ENCODE measurements at regions not wholly inside any gene's neighbourhood (a gene's known extent, or its start where the extent isn't known, plus 50 kb on each side); places are given as distances from the start of the nearest gene placed in this dataset.

DNA sequence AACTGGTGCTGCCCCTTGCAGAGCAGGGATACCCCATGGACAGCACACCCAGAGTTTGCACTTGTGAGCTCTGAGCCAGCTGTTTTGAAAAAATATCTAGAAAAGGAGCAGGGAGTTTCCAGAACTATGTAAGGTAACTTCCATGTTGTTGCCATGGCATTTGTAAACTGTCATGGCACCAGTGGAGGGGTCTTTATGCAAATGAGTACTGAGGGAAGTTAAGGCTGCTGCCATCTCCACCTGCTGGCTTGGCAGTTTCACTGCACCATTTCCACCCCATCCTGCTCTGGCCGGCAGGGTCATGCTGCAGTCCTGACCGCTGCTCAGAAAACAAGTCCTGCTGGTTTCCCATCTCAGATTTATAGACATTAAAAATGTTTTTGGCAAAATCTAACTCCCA is 52.3 kb upstream of the SNTG2 start:
- DNase-seq (ENCODE audit: low spot score): no peak

GRCh38 chr2:897091-897490 is 53.6 kb upstream of the SNTG2 start:
- DNase-seq (ENCODE audit: low spot score): no peak

- DNase-seq (ENCODE audit: low spot score): no peak
These were observed 57.3 kb upstream of the SNTG2 start for GRCh38 chr2:893311-893710.

GRCh38 chr2:892892-893291 is 57.8 kb upstream of the SNTG2 start:
- DNase-seq (ENCODE audit: low spot score): no peak

DNA sequence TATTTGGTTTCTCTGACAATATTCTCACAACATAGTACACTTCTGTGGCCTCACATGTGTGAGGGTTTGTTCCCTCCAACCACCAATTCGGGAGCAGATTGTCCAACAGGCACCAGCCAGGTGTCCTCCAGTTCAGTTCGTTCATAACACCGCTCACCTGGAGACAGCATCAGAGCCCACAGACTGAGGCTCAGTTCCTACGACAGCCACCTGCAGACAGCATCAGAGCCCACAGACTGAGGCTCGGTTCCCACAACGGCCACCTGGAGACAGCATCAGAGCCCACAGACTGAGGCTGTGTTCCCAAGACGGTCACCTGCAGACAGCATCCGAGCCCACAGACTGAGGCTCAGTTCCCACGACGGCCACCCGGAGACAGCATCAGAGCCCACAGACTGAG is 58.2 kb upstream of the SNTG2 start:
- no peak for DNase-seq (ENCODE audit: low spot score)

DNA sequence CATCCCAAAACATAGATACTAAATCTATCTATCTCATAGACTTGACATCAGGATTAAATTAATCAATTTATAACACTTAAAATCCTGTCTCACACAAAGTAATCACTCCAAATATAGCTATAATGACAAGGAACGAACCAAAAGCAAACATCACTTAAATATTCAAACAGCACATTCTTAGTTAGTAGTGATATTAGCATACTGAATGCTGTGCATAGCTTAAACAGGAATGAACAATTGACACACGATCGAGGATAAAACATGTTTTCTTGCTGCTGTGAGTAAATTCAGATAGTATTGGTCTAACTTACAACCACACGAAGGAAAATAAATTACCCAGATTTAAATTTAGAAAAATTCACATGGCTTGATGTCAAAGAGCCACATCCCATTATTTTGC is 58.9 kb upstream of the SNTG2 start:
- no peak for DNase-seq (ENCODE audit: low spot score)

DNA sequence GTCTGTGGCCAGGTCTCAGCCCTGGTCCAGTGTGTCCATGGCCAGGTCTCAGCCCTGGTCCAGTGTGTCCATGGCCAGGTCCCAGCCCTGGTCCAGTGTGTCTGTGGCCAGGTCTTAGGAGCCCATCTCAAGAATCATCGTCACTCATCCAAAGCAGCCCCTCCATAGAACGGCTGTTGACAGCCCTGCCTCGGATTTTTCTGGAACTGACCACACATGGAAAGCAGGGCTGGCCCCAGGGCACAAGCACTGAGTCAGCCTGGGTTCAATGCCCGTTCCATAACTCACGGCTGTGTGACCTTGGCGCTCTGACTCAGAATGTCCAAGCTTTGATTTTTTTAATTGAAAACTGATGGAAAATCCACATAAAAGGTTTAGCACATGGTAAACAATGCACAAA is 59.9 kb upstream of the SNTG2 start:
- no peak for DNase-seq (ENCODE audit: low spot score)

DNA sequence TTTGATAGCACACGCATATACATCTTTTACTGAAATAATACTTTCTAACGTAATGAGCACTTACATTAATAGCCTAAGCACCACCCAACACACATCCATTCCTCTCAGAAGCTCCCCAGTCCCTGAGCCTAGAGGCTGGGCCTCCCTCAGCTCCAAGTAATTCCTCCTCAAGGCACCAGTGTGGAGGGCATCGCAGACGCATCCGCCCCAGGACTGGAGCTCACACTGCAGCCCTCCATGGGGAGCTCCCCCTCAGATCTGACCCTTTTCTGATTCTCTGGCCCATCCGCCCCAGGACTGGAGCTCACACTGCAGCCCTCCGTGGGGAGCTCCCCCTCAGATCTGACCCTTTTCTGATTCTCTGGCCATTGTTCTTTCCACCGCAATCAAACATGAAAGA is 60.4 kb upstream of the SNTG2 start:
- DNase-seq (ENCODE audit: low spot score): no peak

- no peak for DNase-seq (ENCODE audit: low spot score)
These were observed 61.6 kb upstream of the SNTG2 start for GRCh38 chr2:888906-889566.

DNA sequence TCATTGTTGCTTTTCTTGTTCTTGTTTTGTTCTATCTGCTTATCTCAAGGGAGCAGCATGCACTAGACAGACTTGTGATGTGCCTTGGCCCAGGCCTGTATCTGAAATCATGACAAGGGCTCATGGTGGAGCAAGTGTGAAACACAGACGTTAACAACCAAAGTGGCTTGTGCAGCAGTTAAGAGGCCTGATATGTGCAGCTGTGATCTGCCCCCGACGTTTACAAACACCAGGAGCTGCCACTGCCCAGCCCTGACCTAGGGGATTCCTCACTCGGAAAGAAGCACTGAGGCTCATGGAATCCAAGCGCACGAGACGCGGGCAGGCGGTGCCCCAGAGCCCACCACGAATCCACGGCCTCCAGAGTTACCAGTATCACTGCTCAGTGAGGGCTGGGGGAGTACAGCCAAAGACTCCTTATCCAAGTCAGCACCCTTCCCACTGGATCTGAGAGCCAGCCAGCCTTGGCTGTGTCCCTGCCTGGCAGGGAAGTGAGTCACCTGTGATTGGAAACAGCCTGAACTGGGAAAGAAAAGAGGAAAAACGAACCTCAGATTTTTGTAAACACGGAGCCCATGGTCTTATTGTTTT is 62.3 kb upstream of the SNTG2 start:
- no peak for DNase-seq (ENCODE audit: low spot score)

GRCh38 chr2:887639-888038 is 63.0 kb upstream of the SNTG2 start:
- no peak for DNase-seq (ENCODE audit: low spot score)

DNA sequence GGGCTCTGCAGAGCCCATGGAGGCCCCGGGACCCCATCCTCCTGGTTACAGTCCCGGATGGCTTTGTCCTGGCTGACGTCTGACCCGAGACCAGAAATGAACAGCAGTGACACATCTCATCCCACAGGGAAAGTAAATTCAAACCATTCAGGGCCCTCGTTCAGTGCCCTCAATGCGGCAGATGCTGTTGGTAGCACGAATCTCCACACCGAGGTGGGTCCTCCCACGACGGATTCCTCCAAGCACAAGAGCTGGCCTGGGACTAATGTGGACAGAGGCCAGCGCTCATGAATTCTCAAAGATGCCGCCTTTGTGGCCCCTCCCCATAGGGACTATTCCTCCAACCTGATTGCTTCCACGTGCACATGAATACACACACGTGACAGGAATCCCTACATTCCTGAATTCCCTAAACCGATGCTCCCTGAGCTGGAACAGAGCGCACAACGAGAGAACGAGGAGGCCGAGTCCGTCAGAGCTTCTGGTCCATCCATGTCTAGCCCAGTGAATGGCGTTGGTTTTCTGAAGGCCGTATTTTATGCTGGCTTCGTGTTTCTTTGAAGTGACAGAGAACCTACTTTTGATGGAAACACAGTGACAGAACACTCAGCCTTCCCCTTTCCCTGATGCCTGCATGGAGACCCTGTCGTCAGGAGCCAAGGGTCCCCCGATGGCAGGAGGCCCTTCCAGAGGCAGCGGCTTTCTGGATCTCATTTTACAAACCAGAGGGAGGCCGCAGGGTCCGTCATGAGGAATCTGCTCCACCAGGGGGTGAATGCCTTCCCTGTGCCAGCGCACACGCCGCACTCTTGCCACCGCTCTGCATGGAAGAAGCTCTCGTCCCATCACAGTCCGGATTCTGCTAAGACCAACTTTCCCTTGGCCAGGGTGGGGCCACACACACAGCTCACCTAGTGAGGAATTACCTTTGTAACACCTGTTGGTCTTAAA is 64.3 kb upstream of the SNTG2 start:
- no peak for DNase-seq (ENCODE audit: low spot score)

DNA sequence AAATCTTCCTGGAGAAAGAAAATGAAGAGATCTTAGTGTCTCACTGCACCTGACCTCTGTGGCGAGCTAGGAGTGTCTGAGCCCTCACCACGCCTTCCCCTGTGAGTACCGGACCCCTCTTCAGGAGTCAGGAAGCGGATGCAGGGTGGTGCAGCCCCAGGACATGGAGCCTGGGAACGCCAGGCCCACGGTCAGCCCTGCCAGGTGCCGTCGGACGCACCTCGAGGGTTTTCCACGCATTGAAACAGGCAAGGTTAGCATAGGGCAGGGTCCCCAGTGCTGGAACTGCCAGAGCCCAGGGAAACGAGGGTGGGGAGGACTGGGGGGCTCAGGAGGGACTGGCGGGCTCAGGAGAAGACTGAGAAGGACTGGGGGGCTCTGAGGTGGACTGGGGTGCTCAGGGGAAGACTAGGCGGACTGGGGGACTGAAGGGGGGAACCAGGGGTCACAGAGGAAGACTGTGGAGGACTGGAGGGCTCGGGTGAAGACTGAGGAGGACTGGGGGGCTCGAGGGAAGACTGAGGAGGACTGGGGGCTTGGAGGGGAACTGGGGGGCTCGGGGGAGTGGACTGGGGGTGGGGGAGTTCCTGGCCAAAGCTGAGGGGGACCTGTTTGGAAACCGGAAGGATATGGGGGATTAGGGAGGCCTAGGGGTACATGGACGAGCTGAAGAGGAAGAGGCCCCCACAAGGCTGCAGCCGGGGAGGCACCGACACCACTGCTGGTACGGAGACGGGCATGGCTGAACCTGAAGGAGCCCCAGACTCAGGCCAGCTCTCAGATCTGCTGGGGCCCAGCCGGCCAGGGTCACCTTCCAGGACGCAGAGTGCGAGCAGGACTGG is 65.2 kb upstream of the SNTG2 start:
- DNase-seq (ENCODE audit: low spot score): no peak

DNA sequence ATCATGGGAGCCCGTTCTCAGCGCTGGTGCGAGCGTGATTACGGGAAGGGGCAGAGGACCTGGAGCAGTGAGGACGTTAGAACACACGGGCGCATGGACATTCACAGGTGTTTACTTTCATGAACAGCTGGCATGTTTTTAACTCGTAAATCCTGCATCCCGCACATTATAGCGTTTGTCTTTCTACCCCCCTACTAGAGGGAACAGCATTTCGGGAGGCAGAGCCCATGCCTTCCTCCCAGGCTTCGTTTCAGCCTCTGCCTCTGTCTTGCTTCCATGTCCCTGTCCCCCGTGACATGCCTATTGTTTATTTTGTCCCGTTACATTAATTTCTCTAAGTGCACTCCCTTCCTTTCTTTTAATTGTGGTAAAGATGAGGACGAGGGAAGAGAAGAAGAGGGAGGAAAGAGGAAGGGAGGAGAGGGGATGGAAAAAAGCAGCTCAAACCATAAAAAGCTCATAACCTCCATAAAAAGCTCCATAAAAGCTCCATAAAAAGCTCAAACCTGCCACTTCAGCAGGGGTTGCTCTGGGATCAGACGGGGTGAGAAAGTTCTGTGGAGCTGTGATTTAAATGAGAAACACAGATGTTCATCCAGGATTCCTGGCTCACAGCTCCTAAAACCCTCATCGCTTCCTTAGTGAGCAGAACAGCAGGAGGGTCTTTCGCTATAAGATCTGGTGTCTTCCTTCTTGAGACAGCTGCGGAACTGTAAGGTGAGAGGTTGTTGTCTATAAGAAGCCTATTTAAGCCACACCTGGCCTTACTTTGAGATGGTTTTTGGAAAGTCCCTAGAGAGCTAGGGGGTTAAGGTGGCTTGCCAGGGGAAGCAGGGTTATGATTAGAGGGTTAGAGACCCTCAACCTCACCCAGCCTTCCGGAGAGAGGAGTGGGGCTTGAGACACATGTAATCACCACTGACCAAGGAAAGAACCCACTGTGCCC is 66.6 kb upstream of the SNTG2 start:
- DNase-seq (ENCODE audit: low spot score): no peak

DNA sequence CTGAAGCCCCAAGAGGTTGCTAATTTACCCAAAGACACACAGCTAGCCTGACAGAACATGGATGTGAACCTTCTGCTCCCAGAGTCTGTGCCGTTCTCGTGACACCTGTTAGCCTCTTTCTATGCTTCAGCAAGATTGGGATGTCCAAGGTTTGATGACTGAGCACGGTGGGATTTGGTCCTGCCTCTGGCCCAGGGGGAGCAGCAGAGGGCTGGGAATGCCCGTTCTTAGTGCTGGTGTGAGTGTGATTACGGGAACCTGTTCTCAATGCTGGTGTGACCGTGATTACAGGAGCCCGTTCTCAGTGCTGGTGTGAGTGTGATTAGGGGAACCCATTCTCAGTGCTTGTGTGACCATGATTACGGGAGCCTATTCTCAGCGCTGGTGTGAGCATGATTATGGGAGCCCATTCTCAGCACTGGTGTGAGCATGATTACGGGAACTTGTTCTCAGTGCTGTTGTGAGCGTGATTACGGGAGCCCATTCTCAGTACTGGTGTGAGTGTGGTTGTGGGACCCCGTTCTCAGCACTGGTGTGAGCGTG is 67.3 kb upstream of the SNTG2 start:
- DNase-seq (ENCODE audit: low spot score): no peak

- no peak for DNase-seq (ENCODE audit: low spot score)
These were observed 69.3 kb upstream of the SNTG2 start for GRCh38 chr2:881204-881918.

- no peak for DNase-seq (ENCODE audit: low spot score)
These were observed 70.3 kb upstream of the SNTG2 start for GRCh38 chr2:880201-880970.

DNA sequence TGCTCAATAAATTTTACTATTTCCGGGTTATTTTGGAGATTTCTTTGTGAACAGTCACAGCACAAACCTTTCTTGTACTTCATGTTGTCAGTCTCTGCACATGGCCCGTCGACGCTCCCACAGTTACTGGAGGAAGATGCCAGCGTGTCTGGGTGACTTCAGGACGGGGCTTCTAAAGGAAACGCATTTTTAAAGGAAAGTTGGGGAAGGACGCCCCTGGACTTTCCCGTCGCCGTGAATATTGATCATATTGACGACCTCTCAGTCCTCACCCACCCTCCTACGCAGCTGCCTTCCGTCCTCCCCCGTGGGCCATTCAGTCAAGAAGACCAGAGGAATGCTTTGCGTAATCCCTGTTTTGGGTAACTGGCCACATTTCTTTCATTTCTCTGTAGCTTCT is 71.1 kb upstream of the SNTG2 start:
- DNase-seq (ENCODE audit: low spot score): no peak

- DNase-seq (ENCODE audit: low spot score): no peak
These were observed 72.3 kb upstream of the SNTG2 start for GRCh38 chr2:878245-878930.
